ENCODE measurements at regions not wholly inside any gene's neighbourhood (a gene's known extent, or its start where the extent isn't known, plus 50 kb on each side); places are given as distances from the start of the nearest gene placed in this dataset.

GRCh38 chr18:10399465-10399864, 55.0 kb upstream of the APCDD1 start:
- H3K36me3 ChIP-seq (ENCODE audit: insufficient read depth, low read length), result no peaks in the 10 kb centered on the region
- H3K27ac ChIP-seq (ENCODE audit: low read depth, low read length), result no peak overlapping the region
- H3K9me3 ChIP-seq (ENCODE audit: low read depth, low read length), result no peaks in the 10 kb centered on the region
- H3K27me3 ChIP-seq (ENCODE audit: insufficient read depth, low read length), result no peaks in the 10 kb centered on the region
- H3K79me2 ChIP-seq (ENCODE audit: insufficient read depth, low read length), result no peaks in the 10 kb centered on the region
- no peak overlapping the region for H2AFZ ChIP-seq (ENCODE audit: low read length)
- no peak for TF ChIP-seq CTCF (IDR thresholded peaks at IDR 0.05; ENCODE audit: extremely low read depth, low read depth, low read length)
- H3K4me2 ChIP-seq (ENCODE audit: insufficient read depth, low read length), result no peak overlapping the region
- no peak overlapping the region for H3K4me3 ChIP-seq (ENCODE audit: insufficient read depth, low read length)
- H4K20me1 ChIP-seq (ENCODE audit: insufficient read depth, low read length), result no peaks in the 10 kb centered on the region
- no peaks in the 10 kb centered on the region for H3K4me1 ChIP-seq (ENCODE audit: insufficient read depth, low read length)
- no peak for DNase-seq (ENCODE audit: insufficient read length, low spot score, missing footprints)

DNA sequence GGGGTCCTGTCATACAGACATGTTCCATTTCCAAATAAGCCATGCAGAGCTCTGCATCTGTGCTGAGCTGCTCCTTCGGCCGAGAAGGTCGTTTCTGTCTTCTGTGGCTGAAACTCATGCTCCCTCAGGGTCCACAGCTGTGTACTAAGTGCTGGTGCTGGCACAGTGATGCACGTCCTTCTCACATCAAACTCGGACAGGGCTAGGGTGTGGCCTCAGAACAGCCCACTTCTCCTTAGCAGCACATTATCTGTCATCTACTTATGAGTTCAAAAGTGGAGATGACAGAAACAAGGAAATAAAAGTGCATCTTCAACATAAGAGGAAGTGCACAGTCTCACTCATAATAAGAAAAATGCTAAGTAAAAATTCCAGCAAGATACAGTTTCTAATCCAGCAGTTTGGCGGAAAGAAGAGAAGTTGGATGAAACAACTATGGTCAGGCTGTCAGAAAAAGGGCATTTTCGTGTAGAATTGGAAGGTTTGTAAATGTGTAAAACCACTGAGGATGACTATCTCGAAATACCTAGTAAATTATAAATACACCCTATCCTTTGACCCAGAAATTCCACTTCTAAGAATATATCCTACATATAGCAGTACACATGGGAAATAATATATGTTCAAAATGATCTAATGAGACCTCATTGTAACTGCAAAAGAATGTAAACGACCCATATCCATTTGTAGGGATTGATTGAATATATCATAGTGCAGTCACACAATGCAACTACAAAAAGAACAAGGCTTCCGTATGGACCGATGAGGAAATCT, 53.7 kb upstream of the APCDD1 start:
- Histone ChIP-seq H3K4me1 (ENCODE audit: insufficient read depth, low read length) (no peaks in the 10 kb centered on the region), H3K4me2 (ENCODE audit: insufficient read depth, low read length) (no peak overlapping the region), H4K20me1 (ENCODE audit: insufficient read depth, low read length) (no peaks in the 10 kb centered on the region), H3K9me3 (ENCODE audit: low read depth, low read length) (no peaks in the 10 kb centered on the region), H3K4me3 (ENCODE audit: insufficient read depth, low read length) (no peak overlapping the region), H3K36me3 (ENCODE audit: insufficient read depth, low read length) (no peaks in the 10 kb centered on the region), H3K27me3 (ENCODE audit: insufficient read depth, low read length) (peaks cover under 1% of the 10 kb centered on the region), H3K27ac (ENCODE audit: low read depth, low read length) (no peak overlapping the region), H2AFZ (ENCODE audit: low read length) (no peak overlapping the region), H3K79me2 (ENCODE audit: insufficient read depth, low read length) (no peaks in the 10 kb centered on the region)
- TF ChIP-seq CTCF (IDR thresholded peaks at IDR 0.05; ENCODE audit: extremely low read depth, low read depth, low read length), result no peak
- no peak for DNase-seq (ENCODE audit: insufficient read length, low spot score, missing footprints)

- Histone ChIP-seq H3K36me3 (ENCODE audit: insufficient read depth, low read length) (no peaks in the 10 kb centered on the region), H3K9me3 (ENCODE audit: low read depth, low read length) (no peaks in the 10 kb centered on the region), H3K27me3 (ENCODE audit: insufficient read depth, low read length) (peaks cover 9% of the 10 kb centered on the region), H3K4me2 (ENCODE audit: insufficient read depth, low read length) (no peak overlapping the region), H3K27ac (ENCODE audit: low read depth, low read length) (no peak overlapping the region), H3K4me1 (ENCODE audit: insufficient read depth, low read length) (no peaks in the 10 kb centered on the region), H3K4me3 (ENCODE audit: insufficient read depth, low read length) (no peak overlapping the region), H4K20me1 (ENCODE audit: insufficient read depth, low read length) (no peaks in the 10 kb centered on the region), H3K79me2 (ENCODE audit: insufficient read depth, low read length) (no peaks in the 10 kb centered on the region), H2AFZ (ENCODE audit: low read length) (no peak overlapping the region)
- no peak for DNase-seq (ENCODE audit: insufficient read length, low spot score, missing footprints)
- TF ChIP-seq CTCF (IDR thresholded peaks at IDR 0.05; ENCODE audit: extremely low read depth, low read depth, low read length), result no peak
Observed at GRCh38 chr18:10401521-10401920, 52.9 kb upstream of the APCDD1 start.

GRCh38 chr18:10401930-10402329, 52.5 kb upstream of the APCDD1 start:
- no peak for DNase-seq (ENCODE audit: insufficient read length, low spot score, missing footprints)
- no peaks in the 10 kb centered on the region for H3K9me3 ChIP-seq (ENCODE audit: low read depth, low read length)
- no peak overlapping the region for H3K27ac ChIP-seq (ENCODE audit: low read depth, low read length)
- H3K4me2 ChIP-seq (ENCODE audit: insufficient read depth, low read length), result no peak overlapping the region
- H3K36me3 ChIP-seq (ENCODE audit: insufficient read depth, low read length), result no peaks in the 10 kb centered on the region
- no peaks in the 10 kb centered on the region for H4K20me1 ChIP-seq (ENCODE audit: insufficient read depth, low read length)
- H3K4me1 ChIP-seq (ENCODE audit: insufficient read depth, low read length), result no peaks in the 10 kb centered on the region
- H3K79me2 ChIP-seq (ENCODE audit: insufficient read depth, low read length), result no peaks in the 10 kb centered on the region
- peaks cover 11% of the 10 kb centered on the region for H3K27me3 ChIP-seq (ENCODE audit: insufficient read depth, low read length)
- H2AFZ ChIP-seq (ENCODE audit: low read length), result no peak overlapping the region
- no peak overlapping the region for H3K4me3 ChIP-seq (ENCODE audit: insufficient read depth, low read length)
- TF ChIP-seq CTCF (IDR thresholded peaks at IDR 0.05; ENCODE audit: extremely low read depth, low read depth, low read length), result no peak

Measured in osteoblast (primary cell).